CD4-positive, alpha-beta T cell treated with Interleukin-4 for 4 hours (primary cell): ENCODE measurements at regions not wholly inside any gene's neighbourhood (a gene's known extent, or its start where the extent isn't known, plus 50 kb on each side); places are given as distances from the start of the nearest gene placed in this dataset.

Source experiments
- DNase-seq: peaks from one replicate; pipeline ENCODE4 v3.0.0-alpha.2; 2020

DNA sequence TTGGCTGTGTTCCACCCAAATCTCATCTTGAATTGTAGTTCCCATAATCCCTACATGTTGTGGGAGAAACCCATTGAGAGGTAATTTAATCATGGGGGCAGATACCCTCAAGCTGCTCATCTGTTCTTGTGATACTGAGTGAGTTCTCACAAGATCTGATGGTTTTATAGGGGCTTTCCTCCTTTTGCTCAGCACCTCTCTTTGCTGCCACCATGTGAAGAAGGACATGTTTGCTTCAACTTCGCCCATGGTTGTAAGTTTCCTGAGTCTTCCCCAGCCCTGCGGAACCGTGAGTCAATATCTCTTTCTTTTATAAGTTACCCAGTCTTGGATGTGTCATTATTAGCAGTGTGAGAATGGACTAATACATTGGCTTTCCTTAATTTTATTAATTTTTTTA lies 527.8 kb downstream of the MDFIC start:
- DNase-seq = no peak

DNA sequence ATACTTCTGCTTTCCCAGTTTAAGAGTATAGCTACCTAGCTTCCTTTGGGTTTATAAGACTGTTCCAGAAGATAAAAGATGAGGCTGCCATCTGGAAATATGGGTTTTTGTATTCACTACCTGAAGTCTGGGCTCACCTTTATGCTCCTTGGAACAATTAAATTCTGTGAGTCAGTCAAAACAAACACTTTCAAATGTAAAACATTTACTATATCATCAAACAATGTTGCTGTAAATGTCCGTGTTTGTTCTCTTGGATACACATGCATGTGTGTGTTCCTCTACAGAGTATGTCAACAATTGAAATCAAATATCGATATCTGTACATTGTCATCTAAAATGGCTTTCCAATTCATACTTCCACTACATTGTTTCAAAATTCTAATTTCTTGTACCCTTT lies 525.6 kb downstream of the MDFIC start:
- DNase-seq = no peak

DNA sequence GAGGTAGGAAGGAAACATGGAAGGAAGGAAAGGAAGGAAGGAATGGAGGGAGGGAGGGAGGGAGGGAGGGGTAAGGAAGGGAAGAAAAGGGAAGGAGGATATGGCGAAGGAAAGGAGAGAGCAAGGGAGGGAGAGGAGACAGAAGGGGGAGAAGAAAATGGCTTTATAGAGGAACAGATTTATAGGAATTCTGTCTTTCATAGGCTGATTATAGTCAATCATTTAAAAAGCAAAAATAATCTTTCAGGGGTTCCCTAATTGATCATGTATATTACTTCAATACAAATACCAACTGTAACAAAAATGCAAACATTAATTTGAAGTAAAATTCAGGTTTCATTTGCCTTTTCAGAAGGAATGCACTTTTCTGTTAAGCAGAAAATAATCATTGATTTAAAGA lies 519.1 kb downstream of the MDFIC start:
- no peak for DNase-seq

DNA sequence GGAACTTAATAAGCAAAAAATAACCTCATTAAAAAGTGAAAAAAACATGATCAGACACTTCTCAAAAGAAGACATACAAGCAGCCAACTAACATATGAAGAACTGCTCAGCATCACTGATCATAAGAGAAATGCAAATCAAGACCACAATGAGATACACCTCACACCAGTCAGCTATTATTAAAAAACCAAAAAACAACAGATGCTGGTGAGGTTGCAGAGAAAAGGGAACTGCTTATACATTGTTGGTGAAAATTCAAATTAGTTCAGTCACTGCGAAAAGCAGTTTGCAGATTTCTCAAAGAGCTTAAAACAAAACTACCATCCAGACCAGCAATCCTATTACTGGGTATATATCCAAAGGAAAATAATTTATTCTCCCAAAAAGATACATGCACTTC lies 513.3 kb downstream of the MDFIC start:
- no peak for DNase-seq

DNA sequence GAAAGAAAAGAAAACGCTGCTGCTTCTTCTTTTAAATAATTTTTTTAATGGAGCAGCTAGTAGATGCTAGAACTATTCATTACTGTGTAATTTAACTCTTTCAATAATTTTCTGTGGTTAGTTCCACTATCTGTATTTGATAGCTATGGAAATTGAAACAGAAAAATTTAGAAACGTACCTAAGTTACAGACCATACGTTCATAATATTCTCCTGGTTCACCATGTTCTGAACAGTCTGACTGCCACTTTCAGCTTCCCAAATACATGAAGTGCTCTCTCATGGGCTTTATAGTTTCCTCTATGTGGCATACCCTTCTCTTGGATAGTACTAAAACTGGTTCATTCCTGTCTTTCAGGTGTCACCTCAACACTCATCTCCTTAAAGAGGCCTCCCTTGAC lies 508.0 kb downstream of the MDFIC start:
- no peak for DNase-seq

DNA sequence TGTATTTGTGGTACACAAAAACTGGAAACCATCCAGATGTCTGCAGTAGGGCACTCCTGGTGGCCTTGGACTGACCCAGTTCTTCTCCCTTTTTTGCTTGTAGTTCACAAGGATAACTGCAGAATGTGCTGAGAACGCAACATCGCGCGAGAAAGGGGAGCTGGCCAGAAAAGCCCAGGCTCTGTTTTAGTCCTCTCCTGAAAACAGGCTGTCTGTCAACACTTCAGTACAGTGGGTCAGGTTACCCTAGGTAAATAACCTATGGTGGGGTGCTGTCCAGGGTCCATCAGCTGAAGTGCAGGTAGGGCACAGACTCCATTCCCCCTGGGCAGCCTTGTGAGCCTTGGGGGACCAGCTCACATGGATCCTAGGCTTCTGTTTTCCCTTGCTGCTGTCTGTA lies 495.8 kb downstream of the MDFIC start:
- DNase-seq = no peak

DNA sequence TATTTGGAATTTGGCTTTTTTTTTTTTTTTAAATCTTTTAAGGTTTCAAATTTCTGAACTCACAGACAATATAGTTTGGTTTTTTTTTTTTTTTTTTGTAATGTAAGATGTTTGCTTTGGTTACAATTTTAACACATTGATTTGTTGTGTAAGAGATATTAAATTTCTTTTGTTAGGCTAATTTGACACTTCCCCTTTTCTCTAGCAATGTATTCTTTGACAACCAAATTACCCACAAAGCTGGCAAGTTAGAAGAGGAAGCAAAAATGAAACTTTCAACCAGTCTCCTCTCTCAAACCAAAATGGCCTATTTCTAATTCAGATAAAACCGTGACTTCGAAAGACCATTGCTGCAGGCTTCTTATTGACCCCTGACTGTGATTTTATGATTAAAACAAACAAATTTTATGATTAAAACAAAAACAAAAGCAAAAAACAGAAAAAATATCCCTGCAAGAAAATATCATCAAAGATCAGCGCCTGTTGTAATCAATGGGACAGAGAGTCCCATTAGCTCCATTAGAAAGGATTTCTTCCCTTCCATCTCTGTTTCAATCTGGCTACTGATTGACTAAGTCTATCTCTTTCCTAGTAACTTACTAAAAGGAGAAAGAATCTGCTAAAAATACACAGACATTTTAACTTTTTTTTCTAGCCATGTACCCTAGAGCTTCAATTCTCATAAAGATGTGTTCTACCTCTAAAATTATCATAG lies 489.2 kb downstream of the MDFIC start:
- DNase-seq = peak; percentile 7

DNA sequence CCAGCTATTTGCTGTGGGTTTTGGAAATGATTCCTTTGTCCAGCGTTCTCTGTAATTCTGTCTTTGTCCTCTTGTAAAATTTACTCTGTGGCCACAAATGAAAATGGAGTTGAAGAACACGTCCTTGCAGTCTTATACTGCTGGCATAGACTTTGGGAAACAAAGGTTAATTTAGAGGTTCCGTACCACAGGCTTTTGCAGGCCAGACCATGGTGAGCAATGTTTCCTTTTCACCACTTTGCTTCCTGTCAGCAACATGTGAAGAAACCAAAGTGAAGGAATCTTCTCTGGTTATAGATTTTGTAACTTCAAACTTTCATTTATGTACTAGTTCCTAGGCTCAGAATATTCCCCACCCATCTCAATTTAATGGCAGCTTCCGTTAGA lies 488.5 kb downstream of the MDFIC start:
- peak; percentile 2 for DNase-seq

DNA sequence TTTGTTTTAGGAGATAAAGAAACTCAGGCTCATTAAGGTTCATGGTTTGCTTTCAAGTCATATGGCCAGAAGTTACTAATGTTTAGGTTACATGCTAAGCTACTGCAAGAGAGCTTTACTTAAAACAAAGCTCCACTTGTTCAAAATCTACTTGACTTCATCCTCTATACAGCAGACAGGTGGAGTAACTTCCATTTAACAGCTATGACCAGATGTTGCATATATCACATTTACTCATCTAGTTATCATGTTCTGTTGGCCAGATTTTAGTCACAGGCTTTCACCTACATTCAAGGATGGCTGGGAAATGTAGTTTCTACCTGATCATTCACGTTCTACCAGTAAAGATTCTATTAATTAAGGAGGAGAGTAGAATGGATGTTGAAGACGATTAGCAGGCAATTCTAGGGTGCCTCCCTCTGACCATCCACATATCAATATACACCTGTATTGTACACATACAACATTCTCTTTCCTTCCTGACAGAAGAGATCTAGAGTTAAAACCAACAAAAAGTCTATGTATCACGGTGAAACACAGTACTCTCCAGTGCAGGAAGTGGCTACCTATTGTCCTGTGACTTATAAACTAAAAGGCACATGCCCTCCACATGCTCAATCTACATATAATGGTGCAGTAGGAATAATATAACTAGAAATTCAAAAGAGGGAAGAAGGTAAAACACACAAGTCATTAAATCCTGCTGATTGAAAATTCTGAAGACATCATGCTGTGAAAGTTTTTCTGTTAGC lies 488.0 kb downstream of the MDFIC start:
- no peak for DNase-seq

DNA sequence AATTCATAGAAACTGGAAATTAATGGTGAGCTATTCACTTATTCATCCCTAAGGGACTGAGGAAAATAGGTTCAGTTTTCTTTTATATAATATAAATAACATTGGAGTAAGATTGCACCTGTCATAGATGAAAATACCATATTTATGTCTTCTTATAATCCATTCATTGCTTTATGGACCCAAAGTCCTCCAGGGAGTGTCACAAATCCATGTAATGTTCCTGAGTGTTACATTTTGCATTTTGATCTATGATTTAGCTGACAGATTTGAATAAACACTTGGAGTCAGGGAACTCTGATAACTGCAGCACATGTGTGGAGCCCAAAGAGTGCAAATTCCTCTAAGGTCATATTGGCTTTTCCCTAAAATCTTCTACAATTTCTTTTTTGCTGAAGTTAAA lies 484.3 kb downstream of the MDFIC start:
- no peak for DNase-seq

DNA sequence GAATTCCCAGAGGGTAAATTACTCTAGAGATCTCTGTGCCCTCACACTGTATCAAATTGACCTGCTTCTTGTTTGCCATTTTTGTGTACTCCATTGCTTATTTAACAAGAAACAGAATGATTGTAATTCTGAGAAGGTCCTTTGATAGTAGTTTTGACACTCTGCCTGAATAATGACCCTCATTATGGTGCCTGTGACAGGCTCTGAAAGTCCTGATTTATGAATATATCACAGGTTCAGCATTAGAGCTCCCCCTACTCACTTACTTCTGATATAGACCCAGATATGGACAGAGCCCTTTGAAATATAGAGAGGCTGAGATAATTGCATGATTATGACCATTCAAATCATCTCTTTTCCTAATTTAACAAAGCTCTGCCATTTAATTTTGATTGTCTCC lies 465.2 kb downstream of the MDFIC start:
- no peak for DNase-seq

DNA sequence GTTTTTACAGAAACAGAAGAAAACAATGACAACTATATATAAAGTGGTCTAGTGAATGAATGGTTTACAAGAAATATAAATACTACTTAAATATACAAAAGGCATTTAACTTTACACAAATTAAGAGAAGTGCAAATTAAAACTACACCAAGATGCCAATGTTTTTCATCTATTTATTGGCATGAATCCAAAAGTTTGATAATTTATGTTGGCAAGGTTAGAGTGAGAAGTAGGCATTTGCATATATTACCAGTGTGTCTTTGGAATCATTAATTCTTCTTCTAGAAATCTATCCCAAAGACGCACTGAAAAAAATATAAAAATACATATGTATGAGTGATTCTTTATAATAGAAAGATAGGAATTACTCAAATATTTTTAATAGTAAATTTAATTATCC lies 457.4 kb downstream of the MDFIC start:
- DNase-seq = no peak

DNA sequence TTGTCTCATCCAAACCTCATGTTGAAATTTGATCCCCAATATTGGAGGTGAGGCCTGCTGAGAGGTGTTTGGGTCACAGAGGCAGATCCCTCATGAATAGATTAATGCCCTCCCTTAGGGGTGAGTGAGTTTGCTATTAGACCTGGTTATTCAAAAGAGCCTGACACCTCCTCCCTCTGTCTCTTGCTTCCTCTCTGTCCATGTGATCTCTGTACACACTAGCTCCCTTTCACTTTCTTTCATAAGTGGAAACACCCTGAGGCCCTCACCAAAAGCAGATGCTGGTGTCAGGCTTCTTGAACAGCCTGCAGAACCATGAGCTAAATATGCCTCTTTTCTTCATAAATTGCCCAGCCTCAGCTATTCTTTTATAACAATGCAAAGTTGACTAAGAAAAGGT lies 447.1 kb downstream of the MDFIC start:
- DNase-seq = no peak

DNA sequence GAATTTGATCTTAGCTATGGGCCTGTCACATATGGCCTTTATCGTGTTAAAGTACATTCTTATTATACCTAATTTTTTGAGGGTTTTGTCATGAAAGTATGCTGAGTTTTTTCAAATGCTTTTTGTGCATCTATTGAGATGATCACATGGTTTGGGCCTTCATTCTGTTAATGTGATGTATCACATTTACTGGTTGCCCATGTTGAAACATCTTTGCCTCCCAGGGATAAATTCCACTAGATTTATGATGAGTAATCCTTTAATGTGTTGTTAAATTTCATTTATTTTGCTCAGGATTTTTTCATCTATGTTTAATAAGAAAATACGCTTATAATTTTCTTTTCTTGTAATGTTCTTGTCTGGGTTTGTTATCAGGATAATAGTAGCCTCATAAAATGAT lies 442.0 kb downstream of the MDFIC start:
- no peak for DNase-seq

DNA sequence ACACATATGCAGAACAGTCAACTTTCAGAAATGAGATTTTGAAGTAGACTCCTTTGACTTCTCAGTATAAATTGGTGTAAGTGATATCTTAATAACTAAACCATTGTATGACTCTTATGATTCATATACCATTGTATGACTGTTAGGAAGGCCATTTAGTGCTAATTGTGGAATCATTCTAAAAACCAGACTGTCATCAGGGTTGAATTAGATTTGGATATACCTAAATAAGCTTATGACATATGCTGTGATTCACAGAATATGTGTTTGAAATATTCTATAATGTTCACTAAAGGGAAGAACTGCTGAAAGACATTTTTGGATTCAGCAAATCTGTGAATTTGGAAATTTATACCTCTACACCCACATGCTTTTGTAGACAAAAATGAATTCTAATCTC lies 438.1 kb downstream of the MDFIC start:
- DNase-seq = no peak

DNA sequence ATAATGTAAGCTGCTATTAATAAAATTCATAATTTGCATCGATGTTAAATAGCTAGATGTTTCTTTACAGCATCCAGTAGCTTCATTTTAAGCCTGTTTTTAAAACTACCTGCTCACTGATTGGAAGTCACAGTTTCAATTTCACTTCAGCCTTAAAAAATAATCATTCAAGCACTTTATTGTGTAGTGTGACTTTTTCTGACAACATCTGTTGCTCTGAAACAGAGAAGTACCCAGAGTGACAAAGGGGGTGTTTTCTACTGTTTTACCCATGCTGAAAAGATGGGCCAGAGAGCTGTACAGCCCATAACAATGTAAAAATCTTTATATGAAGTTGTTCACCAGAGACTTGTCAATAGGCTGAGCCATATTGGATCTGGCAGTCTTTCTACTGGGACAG lies 437.2 kb downstream of the MDFIC start:
- DNase-seq = no peak

DNA sequence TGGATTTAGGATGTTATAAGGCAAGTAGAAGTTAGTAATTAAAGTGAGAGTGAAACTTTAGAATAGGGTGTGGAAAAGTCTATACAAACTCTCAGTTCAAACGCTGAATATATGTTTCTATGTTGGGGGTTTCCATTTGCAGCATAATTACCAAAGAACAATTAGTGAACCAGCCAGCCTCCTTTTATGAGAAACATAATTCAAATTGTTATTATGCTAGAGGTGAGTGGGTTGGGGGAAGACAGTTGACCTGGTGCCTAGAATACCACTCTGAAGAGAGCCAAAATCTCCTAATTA lies 435.8 kb downstream of the MDFIC start:
- no peak for DNase-seq

DNA sequence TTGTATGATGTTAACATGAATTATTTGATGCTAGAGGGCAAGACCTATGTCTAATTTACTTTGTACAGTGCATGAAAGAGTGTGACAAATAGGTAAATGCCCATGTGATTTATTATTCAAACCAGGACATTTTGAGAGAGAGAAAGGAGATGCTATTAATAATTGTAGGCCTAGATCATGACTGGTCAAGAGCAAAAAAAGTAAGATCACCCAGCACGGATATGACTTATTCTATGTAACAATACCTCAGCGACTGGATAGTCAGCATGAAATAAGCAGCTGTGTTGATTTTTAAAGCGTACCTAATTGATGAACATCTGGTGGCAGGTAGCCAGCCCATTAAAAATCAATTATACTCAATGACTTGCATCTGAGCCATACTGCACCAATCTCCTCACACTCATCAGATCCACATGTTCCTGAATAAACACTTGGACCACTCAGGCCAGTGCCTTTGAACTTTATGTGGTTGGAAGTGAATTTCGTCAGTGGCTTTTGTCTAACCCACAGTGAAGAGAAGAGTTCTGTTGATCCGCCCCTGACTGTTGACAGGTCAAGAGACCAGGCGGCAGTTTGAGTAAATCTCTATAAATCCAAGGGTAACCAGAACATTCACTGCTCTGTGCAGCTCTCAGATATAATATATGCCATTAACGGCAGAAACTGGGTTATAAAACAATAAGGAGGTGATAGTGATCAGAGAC lies 435.3 kb downstream of the MDFIC start:
- no peak for DNase-seq

DNA sequence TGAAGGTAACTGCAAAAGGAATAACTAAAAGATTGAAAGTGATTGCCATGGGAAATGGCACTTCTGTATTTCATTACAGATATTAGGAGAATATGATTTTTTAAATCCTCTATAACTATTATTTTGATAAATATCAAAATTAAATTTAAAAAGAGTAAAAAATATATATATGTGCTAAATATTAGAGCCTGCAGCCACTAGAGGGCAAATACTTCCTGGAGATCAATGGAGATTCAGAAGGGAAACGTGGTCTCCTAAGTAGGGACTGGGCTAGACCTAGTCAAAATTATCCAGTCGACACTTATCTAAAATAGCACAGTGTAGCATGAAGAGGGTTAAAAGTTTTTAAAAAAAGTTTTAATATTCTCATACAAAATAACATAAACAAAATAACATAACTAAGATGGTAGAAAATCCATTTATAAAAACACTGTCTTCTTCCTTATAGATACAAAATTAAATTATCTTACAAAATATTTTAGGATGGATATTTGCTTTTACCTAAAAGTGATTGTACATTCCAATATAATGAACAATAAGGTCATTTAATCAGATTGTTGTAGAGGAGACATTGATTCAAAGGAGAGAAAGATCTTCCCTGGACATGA lies 434.3 kb downstream of the MDFIC start:
- DNase-seq = no peak

DNA sequence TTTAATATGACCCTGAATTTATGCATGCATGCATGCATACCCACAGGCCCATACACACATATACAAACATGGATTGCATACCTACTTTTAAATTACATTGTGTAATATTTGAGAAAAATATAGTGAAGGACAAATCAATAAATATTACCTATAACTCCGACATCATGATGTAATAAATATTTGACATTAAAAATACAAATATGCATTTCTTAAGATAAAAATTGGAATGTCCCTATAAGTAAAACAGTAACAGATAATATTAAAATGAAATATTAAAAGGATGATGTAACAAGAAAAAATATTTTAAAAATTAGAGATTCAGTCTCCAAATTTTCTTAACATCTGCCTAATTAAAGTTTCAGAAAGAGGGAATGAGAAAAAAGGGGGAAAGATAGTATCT lies 433.0 kb downstream of the MDFIC start:
- no peak for DNase-seq

DNA sequence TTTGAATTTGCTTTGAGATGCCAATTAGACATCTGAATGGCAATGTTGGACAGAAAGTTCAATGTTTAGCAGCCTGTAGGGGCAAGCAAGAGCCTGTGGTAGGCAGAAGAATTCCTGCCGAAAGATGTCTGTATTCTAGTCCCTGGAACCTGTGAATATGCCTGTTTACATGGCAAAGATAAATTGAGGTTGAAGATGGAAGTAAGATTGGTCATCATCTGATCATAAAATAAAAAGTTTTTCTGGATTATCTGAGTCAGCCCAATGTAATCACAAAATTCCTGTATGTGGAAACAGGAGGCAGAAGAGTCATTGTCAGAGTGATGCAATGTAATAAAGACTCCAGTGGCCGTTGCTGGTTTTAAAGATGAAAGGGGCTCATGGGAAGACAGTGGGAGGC lies 430.5 kb downstream of the MDFIC start:
- DNase-seq = no peak

DNA sequence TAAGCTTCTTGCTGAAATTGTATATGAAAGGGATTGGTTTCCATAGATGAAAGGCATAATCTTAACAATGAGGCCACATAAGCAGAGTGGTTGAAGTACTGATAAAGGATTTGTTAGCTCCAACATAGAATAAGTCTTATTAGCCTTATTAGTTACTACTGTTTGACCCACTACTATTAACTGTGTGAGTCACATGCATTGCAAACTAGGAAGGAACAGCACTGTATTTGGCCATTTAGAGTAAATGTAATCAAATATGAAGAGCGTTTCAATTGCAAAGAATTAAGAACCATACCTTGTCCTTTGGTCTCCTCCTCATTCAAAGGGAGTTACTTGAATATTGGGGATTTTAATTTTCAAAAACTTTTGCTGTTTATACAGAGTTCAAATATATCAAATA lies 428.9 kb downstream of the MDFIC start:
- no peak for DNase-seq

DNA sequence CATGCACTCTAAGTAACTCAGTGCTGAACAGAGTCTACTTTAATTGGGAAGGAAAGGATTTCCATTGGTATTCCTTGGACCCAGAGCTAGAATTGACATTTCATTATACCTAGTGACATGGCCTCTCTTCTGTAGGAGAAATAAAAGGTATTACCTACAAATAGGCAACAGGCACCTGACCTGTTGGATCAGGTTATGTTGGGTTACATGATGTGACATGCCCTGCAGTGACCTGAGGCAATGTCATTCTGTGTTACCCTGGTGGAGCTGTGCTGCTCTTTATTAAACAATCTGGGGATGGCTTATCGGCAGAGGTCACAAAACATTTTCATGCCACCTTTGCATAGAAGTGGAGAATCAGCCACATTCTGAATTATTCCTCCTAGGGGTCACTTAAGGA lies 427.7 kb downstream of the MDFIC start:
- DNase-seq = no peak

DNA sequence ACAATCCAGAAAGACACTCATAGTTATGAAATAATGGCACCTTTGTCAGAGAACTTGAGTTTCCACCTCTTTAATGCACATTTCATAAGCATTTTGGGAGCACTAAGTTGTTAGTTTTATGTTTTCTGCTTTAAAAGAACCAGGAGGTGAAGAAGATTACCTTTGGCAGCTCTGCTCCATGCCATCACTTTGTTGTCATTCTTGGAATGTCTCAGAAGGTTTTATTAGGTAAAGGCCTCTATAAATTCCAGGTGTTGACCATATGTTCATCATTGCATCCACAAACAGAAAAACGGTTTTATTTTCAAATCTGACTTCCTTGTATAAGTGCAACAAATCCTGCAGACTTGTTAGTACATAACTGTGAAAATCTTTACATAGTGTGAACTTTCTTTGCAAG lies 424.8 kb downstream of the MDFIC start:
- DNase-seq = no peak
